GM19452 (cell line): ENCODE measurements at regions not wholly inside any gene's neighbourhood (a gene's known extent, or its start where the extent isn't known, plus 50 kb on each side); places are given as distances from the start of the nearest gene placed in this dataset.
"Not testable (repeated sequence)": the region's sequence is repeated elsewhere in the genome, so short reads cannot be mapped to it uniquely, and the experiment has no call there.

Experiments used
- ATAC-seq: cut with Tn5 transposase; IDR thresholded peaks from one replicate; pipeline ENCODE4 v1.9.1; 2021; ENCODE audit not compliant: unreplicated experiment

GRCh38 chr4:86522349-86522748 is 71.8 kb upstream of the PTPN13 start:
- no peak for ATAC-seq

- no peak for ATAC-seq
Measured at GRCh38 chr4:86523333-86523732, 70.8 kb upstream of the PTPN13 start.

GRCh38 chr4:86527713-86528112 is 66.4 kb upstream of the PTPN13 start:
- not testable (repeated sequence) for ATAC-seq

- ATAC-seq = no peak
Measured at GRCh38 chr4:86529436-86529835, 64.7 kb upstream of the PTPN13 start.

- ATAC-seq = peak; percentile 68
Measured at GRCh38 chr4:86530183-86530582, 63.9 kb upstream of the PTPN13 start.

- ATAC-seq = no peak
Measured at GRCh38 chr4:86531440-86531839, 62.7 kb upstream of the PTPN13 start.

GRCh38 chr4:86532851-86533250 is 61.3 kb upstream of the PTPN13 start:
- no peak for ATAC-seq

- no peak for ATAC-seq
Measured at GRCh38 chr4:86536151-86536550, 58.0 kb upstream of the PTPN13 start.

- ATAC-seq = no peak
Measured at GRCh38 chr4:86542319-86543027, 51.6 kb upstream of the PTPN13 start.

GRCh38 chr4:86543080-86543479 is 51.0 kb upstream of the PTPN13 start:
- ATAC-seq = no peak

GRCh38 chr4:86543560-86544309 is 50.4 kb upstream of the PTPN13 start:
- no peak for ATAC-seq

- ATAC-seq = peak; percentile 90
Measured at GRCh38 chr4:86544310-86544966, 49.7 kb upstream of the PTPN13 start.
